DOHH2 (cell line): ENCODE measurements at regions not wholly inside any gene's neighbourhood (a gene's known extent, or its start where the extent isn't known, plus 50 kb on each side); places are given as distances from the start of the nearest gene placed in this dataset.

ENCODE experiments used
- H3F3A ChIP-seq: fragments of 200-600 bp; sonication (generic), shearing (Covaris generic); 2 replicates; pipeline ENCODE4 v1.6.0; 2016; ENCODE audit warnings: antibody characterized with exemption, mild to moderate bottlenecking; ENCODE audit not compliant: control insufficient read depth, insufficient read depth
- H3K27ac ChIP-seq: fragments of 200-600 bp; sonication (generic); 2 replicates; pipeline ENCODE4 v1.5.1; 2014; ENCODE audit warnings: low read depth, mild to moderate bottlenecking, low read length, moderate library complexity
- H3K27me3 ChIP-seq: fragments of 200-600 bp; sonication (generic); 2 replicates; pipeline ENCODE4 v1.6.1; 2014; ENCODE audit warnings: mild to moderate bottlenecking, low read length, mixed read lengths; ENCODE audit not compliant: control insufficient read depth
- H3K36me3 ChIP-seq: fragments of 200-600 bp; sonication (generic); 2 replicates; pipeline ENCODE4 v1.6.1; 2014; ENCODE audit warnings: mild to moderate bottlenecking, low read length, moderate library complexity, mixed read lengths; ENCODE audit not compliant: control insufficient read depth
- H3K4me1 ChIP-seq: fragments of 200-600 bp; sonication (generic); 2 replicates; pipeline ENCODE4 v1.6.1; 2014; ENCODE audit warnings: mild to moderate bottlenecking, low read length, mixed read lengths; ENCODE audit not compliant: control insufficient read depth
- H3K4me2 ChIP-seq: fragments of 200-600 bp; sonication (generic); 2 replicates; pipeline ENCODE4 v1.6.0; 2014; ENCODE audit warnings: mild to moderate bottlenecking, low read length, moderate library complexity
- H3K4me3 ChIP-seq: fragments of 200-600 bp; sonication (generic); 2 replicates; pipeline ENCODE4 v1.5.1; 2014; ENCODE audit warnings: mild to moderate bottlenecking, low read length, mixed read lengths
- H3K79me2 ChIP-seq: fragments of 200-600 bp; sonication (generic); 2 replicates; pipeline ENCODE4 v1.6.1; 2014; ENCODE audit warnings: mild to moderate bottlenecking, low read length, mixed read lengths; ENCODE audit not compliant: control insufficient read depth
- H3K9me2 ChIP-seq: fragments of 200-600 bp; sonication (generic); replicated peaks from 2 replicates; pipeline ENCODE4 v1.6.1; 2014; ENCODE audit warnings: mild to moderate bottlenecking, low read length, mixed read lengths; ENCODE audit not compliant: control insufficient read depth
- H3K9me3 ChIP-seq: fragments of 200-600 bp; sonication (generic); 2 replicates; pipeline ENCODE4 v1.6.1; 2014; ENCODE audit warnings: antibody characterized with exemption, low read length, mixed read lengths; ENCODE audit not compliant: control insufficient read depth, insufficient read depth
- H4K20me1 ChIP-seq: fragments of 200-600 bp; sonication (generic); 2 replicates; pipeline ENCODE4 v1.6.0; 2014; ENCODE audit warnings: low read depth, mild to moderate bottlenecking, antibody characterized with exemption, low read length, moderate library complexity; ENCODE audit not compliant: control insufficient read depth, insufficient read depth
- CTCF ChIP-seq: fragments of 200-600 bp; sonication (generic); IDR thresholded peaks from one replicate; pipeline ENCODE4 v1.5.1; 2014; ENCODE audit warnings: antibody characterized with exemption, mild to moderate bottlenecking, low read depth, low read length; ENCODE audit not compliant: poor library complexity, severe bottlenecking
- EZH2phosphoT487 ChIP-seq: fragments of 200-600 bp; sonication (generic); IDR thresholded peaks from 2 replicates; pipeline ENCODE4 v1.6.1; 2017; ENCODE audit warnings: borderline replicate concordance, mild to moderate bottlenecking, antibody characterized with exemption, low read length, moderate library complexity, mixed read lengths

DNA sequence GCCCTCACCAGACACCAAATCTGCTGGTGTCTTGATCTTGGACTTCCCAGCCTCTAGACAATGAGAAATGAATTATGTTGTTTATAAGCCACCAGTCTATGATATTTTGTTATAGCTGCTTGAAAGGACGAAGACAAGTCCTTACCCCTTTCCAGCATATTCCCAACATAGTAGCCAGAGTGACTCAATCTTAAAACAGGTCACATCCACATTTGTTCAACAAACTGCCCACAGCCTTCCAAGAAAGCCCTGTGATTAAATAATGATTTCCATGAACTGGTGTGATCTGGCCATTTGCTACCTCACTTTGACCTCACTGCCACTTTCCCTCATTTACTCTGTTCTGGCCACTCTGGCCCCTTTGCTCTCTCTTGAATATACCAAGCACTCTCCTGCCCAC, 193.7 kb upstream of the CFAP20DC start:
- Histone ChIP-seq H3K9me2 (no peaks in the 10 kb centered on the region), H3K27me3 (no peaks in the 10 kb centered on the region), H3K27ac (no peak overlapping the region), H3K36me3 (peaks cover 9% of the 10 kb centered on the region), H3K9me3 (peaks cover 7% of the 10 kb centered on the region), H4K20me1 (no peaks in the 10 kb centered on the region), H3K4me2 (no peak overlapping the region), H3K4me1 (peaks cover 45% of the 10 kb centered on the region), H3K4me3 (no peak overlapping the region), H3K79me2 (no peaks in the 10 kb centered on the region), H3F3A (peaks cover 16% of the 10 kb centered on the region)
- TF ChIP-seq EZH2phosphoT487, result no peak
- no peak for TF ChIP-seq CTCF

DNA sequence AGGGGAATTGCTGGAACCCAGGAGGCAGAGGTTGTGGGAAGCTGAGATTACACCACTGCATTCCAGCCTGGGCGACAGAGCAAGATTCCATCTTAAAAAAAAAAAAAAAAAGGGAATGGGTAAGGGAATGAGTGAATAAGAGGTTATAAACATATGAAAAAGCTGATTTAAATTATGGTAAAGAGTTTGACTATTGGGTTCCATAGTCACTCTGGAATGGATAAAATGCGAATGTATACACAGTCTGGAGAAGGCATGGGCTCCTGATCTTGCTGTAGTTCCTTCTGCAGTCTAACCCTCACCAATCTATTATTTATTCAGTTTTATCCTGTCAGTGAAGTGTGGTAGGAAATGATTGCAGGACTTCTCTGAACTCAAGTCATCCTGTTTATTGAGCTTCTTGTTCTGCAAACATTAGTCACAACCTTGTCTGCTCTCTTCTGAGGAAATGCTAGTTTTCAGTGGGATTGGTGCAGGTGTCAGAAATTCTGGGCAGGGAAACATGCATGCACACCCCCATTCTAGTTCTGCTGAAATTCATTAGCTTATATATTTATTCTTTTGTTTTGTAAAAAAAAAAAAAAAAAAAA, 190.9 kb upstream of the CFAP20DC start:
- no peak overlapping the region for H3K4me3 ChIP-seq
- H3K27me3 ChIP-seq, result no peaks in the 10 kb centered on the region
- no peaks in the 10 kb centered on the region for H4K20me1 ChIP-seq
- no peaks in the 10 kb centered on the region for H3K36me3 ChIP-seq
- TF ChIP-seq EZH2phosphoT487, result no peak
- TF ChIP-seq CTCF, result no peak
- no peak overlapping the region for H3K4me2 ChIP-seq
- H3K27ac ChIP-seq, result no peak overlapping the region
- H3K9me2 ChIP-seq, result no peaks in the 10 kb centered on the region
- H3K4me1 ChIP-seq, result peaks cover 18% of the 10 kb centered on the region
- H3F3A ChIP-seq, result no peaks in the 10 kb centered on the region
- no peaks in the 10 kb centered on the region for H3K79me2 ChIP-seq
- H3K9me3 ChIP-seq, result no peaks in the 10 kb centered on the region

DNA sequence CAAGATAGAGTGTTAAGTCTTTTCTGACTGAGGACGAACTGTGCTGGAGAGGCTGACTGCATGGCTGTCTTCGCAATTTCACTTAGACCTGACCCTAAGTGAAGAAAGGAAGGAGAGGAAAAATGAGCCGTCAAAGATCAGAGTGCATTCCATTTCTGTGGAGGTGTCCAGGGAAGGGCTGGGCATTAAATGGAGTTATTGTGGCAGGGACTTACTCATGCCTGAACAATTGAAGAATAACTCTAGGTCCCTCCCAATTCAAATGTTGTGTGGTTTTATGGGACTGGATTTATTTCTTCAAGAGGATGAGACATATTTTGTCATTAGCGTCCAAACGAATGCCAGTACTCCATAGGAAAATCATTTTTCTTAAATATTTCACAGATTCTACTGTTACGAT, 187.3 kb upstream of the CFAP20DC start:
- no peak for TF ChIP-seq EZH2phosphoT487
- no peak overlapping the region for H3K27ac ChIP-seq
- H3K79me2 ChIP-seq, result no peaks in the 10 kb centered on the region
- H4K20me1 ChIP-seq, result no peaks in the 10 kb centered on the region
- H3K9me2 ChIP-seq, result no peaks in the 10 kb centered on the region
- peaks cover 16% of the 10 kb centered on the region for H3K4me1 ChIP-seq
- no peak overlapping the region for H3K4me3 ChIP-seq
- H3F3A ChIP-seq, result no peaks in the 10 kb centered on the region
- no peaks in the 10 kb centered on the region for H3K27me3 ChIP-seq
- no peaks in the 10 kb centered on the region for H3K36me3 ChIP-seq
- H3K4me2 ChIP-seq, result no peak overlapping the region
- no peaks in the 10 kb centered on the region for H3K9me3 ChIP-seq

GRCh38 chr3:59235634-59236012, 185.8 kb upstream of the CFAP20DC start:
- Histone ChIP-seq H3K4me2 (no peak overlapping the region), H3K4me3 (no peak overlapping the region), H3K9me2 (no peaks in the 10 kb centered on the region), H3K36me3 (no peaks in the 10 kb centered on the region), H3K27me3 (no peaks in the 10 kb centered on the region), H3K79me2 (no peaks in the 10 kb centered on the region), H3F3A (no peaks in the 10 kb centered on the region), H3K27ac (no peak overlapping the region), H3K4me1 (peaks cover 13% of the 10 kb centered on the region), H3K9me3 (peaks cover 6% of the 10 kb centered on the region; the same call in 1 of the 2 replicates), H4K20me1 (no peaks in the 10 kb centered on the region)
- TF ChIP-seq EZH2phosphoT487 (no peak), CTCF (no peak)
